Endothelial cell of umbilical vein (primary cell): ENCODE measurements at regions not wholly inside any gene's neighbourhood (a gene's known extent, or its start where the extent isn't known, plus 50 kb on each side); places are given as distances from the start of the nearest gene placed in this dataset.

Experiments used
- BruUV-seq: library from RNA; stranded (reverse); fragments of 400-500 nt; replicated peaks from 2 replicates; lab custom pipeline; 2021; lab: Mats Ljungman, UMichigan
- CTCF ChIA-PET: fragments of 300-600, 350-600 bp; sonication (Branson Sonifier 250); formaldehyde crosslinking; loops from one replicate; lab custom pipeline; 2021; ENCODE audit warnings: antibody characterized with exemption, inconsistent platforms; lab: Charles Lee
- POLR2A ChIA-PET: fragments of 300-600, 350-600 bp; sonication (Branson Sonifier 250); formaldehyde crosslinking; loops from one replicate; lab custom pipeline; 2021; ENCODE audit warnings: antibody characterized with exemption, inconsistent platforms; lab: Charles Lee
- DNase-seq: peaks from one replicate; pipeline ENCODE4 v3.0.0-alpha.2; 2011; ENCODE audit warnings: low read depth, low spot score
- FAIRE-seq: peaks from 2 replicates; lab custom pipeline; 2011; peaks lifted over from hg19 to GRCh38; lab: Jason Lieb, UNC
- H2AFZ ChIP-seq: 2 replicates; pipeline ENCODE4 v1.6.0; 2012; ENCODE audit warnings: low read depth, low read length, control low read depth, inconsistent platforms
- H3K27ac ChIP-seq: 2 replicates; pipeline ENCODE4 v1.5.1; 2011; ENCODE audit warnings: low read depth, mild to moderate bottlenecking, control low read depth, low read length, moderate library complexity; ENCODE audit not compliant: insufficient read depth
- H3K27me3 ChIP-seq, 2 experiments: 2 replicates each; pipeline versions ENCODE4 v1.6.0 to v1.6.1; 2011; ENCODE audit warnings: low read length in 2 of 2, mixed read lengths in 1 of 2; ENCODE audit not compliant: control insufficient read depth in 2 of 2, insufficient read depth in 2 of 2
- H3K36me3 ChIP-seq, 2 experiments: 2 replicates in 1 of 2; 3 replicates in 1 of 2; pipeline ENCODE4 v1.5.1; 2011; ENCODE audit warnings: low read length in 2 of 2, mild to moderate bottlenecking in 1 of 2, moderate library complexity in 1 of 2; ENCODE audit not compliant: control insufficient read depth in 2 of 2, insufficient read depth in 2 of 2; ENCODE audit errors: extremely low read depth in 1 of 2
- H3K4me1 ChIP-seq: 3 replicates; pipeline ENCODE4 v1.5.1; 2011; ENCODE audit warnings: mild to moderate bottlenecking, low read length; ENCODE audit not compliant: control insufficient read depth, insufficient read depth; ENCODE audit errors: extremely low read depth
- H3K4me2 ChIP-seq: 2 replicates; pipeline ENCODE4 v1.6.1; 2011; ENCODE audit warnings: low read length, control low read depth, mixed read lengths; ENCODE audit not compliant: insufficient read depth
- H3K4me3 ChIP-seq, 3 experiments: fragments of 200-600 bp in 1 of 3; sonication (generic), shearing (Covaris generic) in 1 of 3; replicated peaks in 1 of 3; 2 replicates each; pipeline ENCODE4 v1.5.1; 2011 to 2016; ENCODE audit warnings: control low read depth in 3 of 3, low read length in 3 of 3, mild to moderate bottlenecking in 2 of 3, inconsistent platforms in 1 of 3, low read depth in 1 of 3, moderate library complexity in 1 of 3; ENCODE audit not compliant: insufficient read depth in 1 of 3
- H3K79me2 ChIP-seq: 2 replicates; pipeline ENCODE4 v1.6.0; 2012; ENCODE audit warnings: low read length, inconsistent platforms; ENCODE audit not compliant: control insufficient read depth, insufficient read depth
- H3K9ac ChIP-seq: replicated peaks from 2 replicates; pipeline ENCODE3; 2011; ENCODE audit warnings: low read length, control low read depth; ENCODE audit not compliant: insufficient read depth; ENCODE audit errors: extremely low read depth
- H3K9me1 ChIP-seq: replicated peaks from 3 replicates; pipeline ENCODE4 v1.6.0; 2011; ENCODE audit warnings: mild to moderate bottlenecking, low read length; ENCODE audit not compliant: control insufficient read depth, insufficient read depth; ENCODE audit errors: extremely low read depth
- H3K9me3 ChIP-seq: replicated peaks from 2 replicates; pipeline ENCODE4 v1.5.1; 2012; ENCODE audit warnings: low read length, inconsistent platforms; ENCODE audit not compliant: control insufficient read depth, insufficient read depth
- H4K20me1 ChIP-seq: replicated peaks from 2 replicates; pipeline ENCODE3; 2011; ENCODE audit warnings: mild to moderate bottlenecking, low read length; ENCODE audit not compliant: control insufficient read depth, insufficient read depth; ENCODE audit errors: extremely low read depth
- EZH2 ChIP-seq: IDR thresholded peaks from 2 replicates; pipeline ENCODE4 v1.6.1; 2012; ENCODE audit warnings: borderline replicate concordance, low read depth, mild to moderate bottlenecking, moderate library complexity, low read length, inconsistent platforms; ENCODE audit not compliant: severe bottlenecking
- FOS ChIP-seq: IDR thresholded peaks from 2 replicates; pipeline ENCODE4 v1.6.1; 2011; ENCODE audit warnings: mild to moderate bottlenecking, low read length, moderate library complexity, borderline replicate concordance; ENCODE audit not compliant: insufficient read depth
- GATA2 ChIP-seq: IDR thresholded peaks from 2 replicates; pipeline ENCODE4 v1.7.0; 2011; ENCODE audit warnings: low read depth, mild to moderate bottlenecking, moderate library complexity, mixed read lengths, low read length; ENCODE audit not compliant: insufficient read length, insufficient read depth
- JUN ChIP-seq: IDR thresholded peaks from 2 replicates; pipeline ENCODE4 v1.6.1; 2011; ENCODE audit warnings: borderline replicate concordance, low read depth; ENCODE audit not compliant: insufficient read length, insufficient read depth
- MYC ChIP-seq: IDR thresholded peaks from one replicate; pipeline ENCODE4 v1.6.1; 2011; ENCODE audit warnings: mild to moderate bottlenecking, low read depth, low read length
- POLR2A ChIP-seq: IDR thresholded peaks from 2 replicates; pipeline ENCODE4 v1.6.1; 2012; ENCODE audit warnings: low read depth, mild to moderate bottlenecking, control low read depth, low read length
- POLR2AphosphoS5 ChIP-seq: IDR thresholded peaks from 2 replicates; pipeline ENCODE4 v1.6.1; 2012; ENCODE audit warnings: low read depth, mild to moderate bottlenecking, control low read depth, low read length, moderate library complexity; ENCODE audit not compliant: insufficient read depth
- dilution Hi-C: fragments of 300-500 bp; cut with MboI; formaldehyde crosslinking; loops from one replicate; pipeline ENCODE4 v1.15.0; 2019; ENCODE audit warnings: low sequenced_read_pairs; ENCODE audit not compliant: extremely low pct_ligation_motif_present
- intact Hi-C: fragments of 100-400 bp; cut with micrococcal nuclease; formaldehyde crosslinking; loops from one replicate; pipeline ENCODE4 v1.10.0; 2022
- TF ChIP-seq, protein P1 (sequence below), 2 donors: IDR thresholded peaks; 1 replicate in 1 of 2; 2 replicates in 1 of 2; pipeline ENCODE4 v1.5.1; 2011; ENCODE audit warnings: low read length in 2 of 2, mild to moderate bottlenecking in 2 of 2, moderate library complexity in 2 of 2, control low read depth in 1 of 2, inconsistent platforms in 1 of 2, low read depth in 1 of 2; ENCODE audit not compliant: insufficient read depth in 1 of 2; ENCODE audit errors: extremely low read depth in 1 of 2
- TF ChIP-seq, protein P2 (sequence below): IDR thresholded peaks from 2 replicates; pipeline ENCODE4 v1.6.1; 2011; ENCODE audit not compliant: insufficient read depth, insufficient read length

DNA sequence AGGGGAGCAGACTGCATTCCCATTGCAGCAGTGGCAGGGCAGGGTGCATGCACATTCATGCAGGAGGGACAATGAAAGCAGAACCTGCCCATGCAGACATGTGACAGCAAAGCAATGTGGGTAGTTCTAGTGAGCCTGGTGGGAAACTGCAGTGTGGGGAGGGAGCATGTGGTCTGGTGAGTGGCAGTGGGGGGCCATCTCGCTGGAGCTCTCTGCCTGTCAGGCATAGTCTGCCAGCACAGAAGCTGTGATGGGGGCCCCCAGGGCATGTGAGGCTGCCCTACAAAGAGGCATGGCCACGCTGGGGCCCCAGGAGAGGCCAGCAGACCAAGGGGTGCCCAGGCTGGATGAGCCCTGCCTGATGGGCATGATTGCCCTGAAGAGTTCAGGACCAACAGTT is 579.7 kb downstream of the PTPRC start:
- Histone ChIP-seq H3K9me3 (no peaks in the 10 kb centered on the region), H3K27ac (no peak overlapping the region), H3K79me2 (no peaks in the 10 kb centered on the region), H2AFZ (no peak overlapping the region), H3K4me3 (no peak overlapping the region), H4K20me1 (no peaks in the 10 kb centered on the region), H3K27me3 (no peaks in the 10 kb centered on the region), H3K4me1 (no peaks in the 10 kb centered on the region), H3K4me2 (no peak overlapping the region), H3K36me3 (no peaks in the 10 kb centered on the region), H3K9me1 (no peaks in the 10 kb centered on the region), H3K9ac (no peak overlapping the region)
- CTCF ChIA-PET = interaction anchor here (1.3 kb wide), 1 partner anchor 29 kb away, joined by 3 read pairs; no protein-coding TSS in a partner anchor
- BruUV-seq = no TSS peak
- TF ChIP-seq POLR2A (no peak), FOS (no peak), POLR2AphosphoS5 (no peak), GATA2 (no peak), EZH2 (no peak), MYC (no peak), JUN (no peak)
- TF ChIP-seq, protein P1, sequence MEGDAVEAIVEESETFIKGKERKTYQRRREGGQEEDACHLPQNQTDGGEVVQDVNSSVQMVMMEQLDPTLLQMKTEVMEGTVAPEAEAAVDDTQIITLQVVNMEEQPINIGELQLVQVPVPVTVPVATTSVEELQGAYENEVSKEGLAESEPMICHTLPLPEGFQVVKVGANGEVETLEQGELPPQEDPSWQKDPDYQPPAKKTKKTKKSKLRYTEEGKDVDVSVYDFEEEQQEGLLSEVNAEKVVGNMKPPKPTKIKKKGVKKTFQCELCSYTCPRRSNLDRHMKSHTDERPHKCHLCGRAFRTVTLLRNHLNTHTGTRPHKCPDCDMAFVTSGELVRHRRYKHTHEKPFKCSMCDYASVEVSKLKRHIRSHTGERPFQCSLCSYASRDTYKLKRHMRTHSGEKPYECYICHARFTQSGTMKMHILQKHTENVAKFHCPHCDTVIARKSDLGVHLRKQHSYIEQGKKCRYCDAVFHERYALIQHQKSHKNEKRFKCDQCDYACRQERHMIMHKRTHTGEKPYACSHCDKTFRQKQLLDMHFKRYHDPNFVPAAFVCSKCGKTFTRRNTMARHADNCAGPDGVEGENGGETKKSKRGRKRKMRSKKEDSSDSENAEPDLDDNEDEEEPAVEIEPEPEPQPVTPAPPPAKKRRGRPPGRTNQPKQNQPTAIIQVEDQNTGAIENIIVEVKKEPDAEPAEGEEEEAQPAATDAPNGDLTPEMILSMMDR (IDR thresholded peaks at IDR 0.05; ENCODE audit: extremely low read depth in 1 of 2, insufficient read depth in 1 of 2, low read depth in 1 of 2, low read length in 2 of 2) = no peak
- TF ChIP-seq, protein P2, sequence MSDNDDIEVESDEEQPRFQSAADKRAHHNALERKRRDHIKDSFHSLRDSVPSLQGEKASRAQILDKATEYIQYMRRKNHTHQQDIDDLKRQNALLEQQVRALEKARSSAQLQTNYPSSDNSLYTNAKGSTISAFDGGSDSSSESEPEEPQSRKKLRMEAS = no peak
- dilution Hi-C loops (no loop called here), intact Hi-C loops (no loop called here)
- DNase-seq (no peak), FAIRE-seq (no peak)
- POLR2A ChIA-PET = no interaction called here
